H9 (cell line): ENCODE measurements at regions not wholly inside any gene's neighbourhood (a gene's known extent, or its start where the extent isn't known, plus 50 kb on each side); places are given as distances from the start of the nearest gene placed in this dataset.

Experiments
- DNase-seq: peaks from one replicate; pipeline ENCODE4 v3.0.0-alpha.2; 2017
- H2AFZ ChIP-seq: one replicate; pipeline ENCODE4 v1.6.1; 2013; ENCODE audit warnings: mild to moderate bottlenecking, low read length, control low read depth, moderate library complexity
- H2AK5ac ChIP-seq: 2 replicates; pipeline ENCODE4 v1.6.1; 2013; ENCODE audit warnings: low read length, control low read depth, mixed read lengths; ENCODE audit not compliant: insufficient read length
- H2BK120ac ChIP-seq: one replicate; pipeline ENCODE4 v1.6.1; 2013; ENCODE audit warnings: low read depth, mild to moderate bottlenecking, low read length, control low read depth, inconsistent platforms; ENCODE audit not compliant: poor library complexity, severe bottlenecking
- H2BK12ac ChIP-seq: 2 replicates; pipeline ENCODE4 v1.6.1; 2013; ENCODE audit warnings: low read length, control low read depth, mixed read lengths, low read depth; ENCODE audit not compliant: insufficient read length
- H2BK15ac ChIP-seq: 2 replicates; pipeline ENCODE4 v1.6.1; 2013; ENCODE audit warnings: low read depth, low read length, control low read depth
- H2BK20ac ChIP-seq: one replicate; pipeline ENCODE4 v1.6.1; 2013; ENCODE audit warnings: low read depth, mild to moderate bottlenecking, low read length, control low read depth, inconsistent platforms; ENCODE audit not compliant: poor library complexity, severe bottlenecking
- H2BK5ac ChIP-seq: 2 replicates; pipeline ENCODE4 v1.6.1; 2013; ENCODE audit warnings: low read length, control low read depth, mixed read lengths; ENCODE audit not compliant: insufficient read length
- H3K14ac ChIP-seq: 2 replicates; pipeline ENCODE4 v1.6.1; 2013; ENCODE audit warnings: low read length, control low read depth; ENCODE audit not compliant: insufficient read depth
- H3K18ac ChIP-seq: 2 replicates; pipeline ENCODE4 v1.6.1; 2013; ENCODE audit warnings: low read depth, mild to moderate bottlenecking, mixed read lengths, low read length, control low read depth; ENCODE audit not compliant: insufficient read length
- H3K23ac ChIP-seq: 2 replicates; pipeline ENCODE4 v1.6.1; 2013; ENCODE audit warnings: low read length, control low read depth, mixed read lengths, low read depth; ENCODE audit not compliant: insufficient read length
- H3K23me2 ChIP-seq: 2 replicates; pipeline ENCODE4 v1.6.1; 2013; ENCODE audit warnings: low read depth, mild to moderate bottlenecking, mixed read lengths, low read length, control low read depth; ENCODE audit not compliant: insufficient read length, poor library complexity, severe bottlenecking
- H3K27ac ChIP-seq: 2 replicates; pipeline ENCODE4 v1.5.1; 2013; ENCODE audit warnings: low read length, control low read depth, mixed read lengths, low read depth; ENCODE audit not compliant: insufficient read length
- H3K27me3 ChIP-seq: 2 replicates; pipeline ENCODE4 v1.6.1; 2013; ENCODE audit warnings: low read length, control low read depth, inconsistent platforms; ENCODE audit not compliant: insufficient read depth
- H3K4ac ChIP-seq: 2 replicates; pipeline ENCODE4 v1.6.1; 2013; ENCODE audit warnings: low read depth, mild to moderate bottlenecking, control low read depth, inconsistent platforms, low read length, moderate library complexity
- H3K4me1 ChIP-seq: 2 replicates; pipeline ENCODE4 v1.6.1; 2013; ENCODE audit warnings: low read length, control low read depth, inconsistent platforms; ENCODE audit not compliant: insufficient read depth
- H3K4me2 ChIP-seq: 2 replicates; pipeline ENCODE4 v1.6.1; 2013; ENCODE audit warnings: low read length, control low read depth, mixed read lengths; ENCODE audit not compliant: insufficient read length, insufficient read depth
- H3K56ac ChIP-seq: 2 replicates; pipeline ENCODE4 v1.6.1; 2013; ENCODE audit warnings: low read depth, mild to moderate bottlenecking, mixed read lengths, low read length, control low read depth; ENCODE audit not compliant: insufficient read length
- H3K79me1 ChIP-seq: 2 replicates; pipeline ENCODE4 v1.6.1; 2013; ENCODE audit warnings: low read depth, mild to moderate bottlenecking, moderate library complexity, low read length, control low read depth, inconsistent platforms; ENCODE audit not compliant: insufficient read depth, poor library complexity, severe bottlenecking
- H3K79me2 ChIP-seq: 2 replicates; pipeline ENCODE4 v1.6.1; 2013; ENCODE audit warnings: low read length, control low read depth, inconsistent platforms; ENCODE audit not compliant: insufficient read depth
- H3K9ac ChIP-seq: 2 replicates; pipeline ENCODE4 v1.6.1; 2013; ENCODE audit warnings: low read length, control low read depth, mixed read lengths; ENCODE audit not compliant: insufficient read length; ENCODE audit errors: extremely low read depth
- H3K9me3 ChIP-seq: one replicate; pipeline ENCODE4 v1.6.1; 2013; ENCODE audit warnings: low read depth, low read length, inconsistent platforms; ENCODE audit not compliant: control insufficient read depth
- H3T11ph ChIP-seq: one replicate; pipeline ENCODE4 v1.6.1; 2013; ENCODE audit warnings: mild to moderate bottlenecking, low read length, control low read depth, inconsistent platforms
- H4K20me1 ChIP-seq: one replicate; pipeline ENCODE4 v1.6.1; 2013; ENCODE audit not compliant: control insufficient read depth, insufficient read length, insufficient read depth
- H4K5ac ChIP-seq: 2 replicates; pipeline ENCODE4 v1.6.1; 2013; ENCODE audit warnings: low read depth, mild to moderate bottlenecking, mixed read lengths, low read length, control low read depth; ENCODE audit not compliant: insufficient read length
- H4K8ac ChIP-seq: replicated peaks from 2 replicates; pipeline ENCODE4 v1.6.1; 2013; ENCODE audit warnings: low read length, control low read depth, mixed read lengths, low read depth; ENCODE audit not compliant: insufficient read length
- H4K91ac ChIP-seq: 2 replicates; pipeline ENCODE4 v1.6.1; 2013; ENCODE audit warnings: low read depth, mild to moderate bottlenecking, moderate library complexity, mixed read lengths, low read length, control low read depth; ENCODE audit not compliant: insufficient read length
- H3K27ac Mint-ChIP-seq, 3 experiments: 2 replicates in 2 of 3; 3 replicates in 1 of 3; pipeline ENCODE4 v1.8.0; 2020 to 2021; ENCODE audit warnings: mixed read lengths in 3 of 3, mild to moderate bottlenecking in 1 of 3, moderate library complexity in 1 of 3
- H3K27me3 Mint-ChIP-seq: 2 replicates; pipeline ENCODE4 v1.8.0; 2021; ENCODE audit warnings: low read depth, mild to moderate bottlenecking, moderate library complexity, mixed read lengths
- H3K36me3 Mint-ChIP-seq, 3 experiments: 2 replicates in 2 of 3; 3 replicates in 1 of 3; pipeline ENCODE4 v1.8.0; 2020 to 2021; ENCODE audit warnings: low read depth in 3 of 3, mixed read lengths in 3 of 3; ENCODE audit not compliant: insufficient read depth in 1 of 3
- H3K4me1 Mint-ChIP-seq, 2 experiments: 2 replicates each; pipeline ENCODE4 v1.8.0; 2020; ENCODE audit warnings: mixed read lengths in 2 of 2
- H3K4me3 Mint-ChIP-seq, 2 experiments: 2 replicates in 1 of 2; 3 replicates in 1 of 2; pipeline ENCODE4 v1.8.0; 2020 to 2021; ENCODE audit warnings: mild to moderate bottlenecking in 2 of 2, mixed read lengths in 2 of 2, moderate library complexity in 1 of 2
- H3K9me3 Mint-ChIP-seq, 2 experiments: 2 replicates in 1 of 2; 3 replicates in 1 of 2; pipeline ENCODE4 v1.8.0; 2020; ENCODE audit warnings: mild to moderate bottlenecking in 2 of 2, mixed read lengths in 2 of 2, moderate library complexity in 1 of 2
- CTCF ChIP-seq: fragments of 200-600 bp; sonication (generic); conservative IDR thresholded peaks from 3 replicates; pipeline ENCODE4 v1.8.0; 2021; ENCODE audit warnings: antibody characterized with exemption, mild to moderate bottlenecking
- WGBS: extraction: QIAGEN DNeasy Blood & Tissue Kit; methylation state at CpG from one replicate; pipeline ENCODE4 v1.1.7; 2013; ENCODE audit warnings: missing lambda C conversion rate, low lambda C conversion rate, mixed read lengths; ENCODE audit not compliant: insufficient read length; ENCODE audit errors: extremely low coverage; 5-methylcytosine and 5-hydroxymethylcytosine counted together

DNA sequence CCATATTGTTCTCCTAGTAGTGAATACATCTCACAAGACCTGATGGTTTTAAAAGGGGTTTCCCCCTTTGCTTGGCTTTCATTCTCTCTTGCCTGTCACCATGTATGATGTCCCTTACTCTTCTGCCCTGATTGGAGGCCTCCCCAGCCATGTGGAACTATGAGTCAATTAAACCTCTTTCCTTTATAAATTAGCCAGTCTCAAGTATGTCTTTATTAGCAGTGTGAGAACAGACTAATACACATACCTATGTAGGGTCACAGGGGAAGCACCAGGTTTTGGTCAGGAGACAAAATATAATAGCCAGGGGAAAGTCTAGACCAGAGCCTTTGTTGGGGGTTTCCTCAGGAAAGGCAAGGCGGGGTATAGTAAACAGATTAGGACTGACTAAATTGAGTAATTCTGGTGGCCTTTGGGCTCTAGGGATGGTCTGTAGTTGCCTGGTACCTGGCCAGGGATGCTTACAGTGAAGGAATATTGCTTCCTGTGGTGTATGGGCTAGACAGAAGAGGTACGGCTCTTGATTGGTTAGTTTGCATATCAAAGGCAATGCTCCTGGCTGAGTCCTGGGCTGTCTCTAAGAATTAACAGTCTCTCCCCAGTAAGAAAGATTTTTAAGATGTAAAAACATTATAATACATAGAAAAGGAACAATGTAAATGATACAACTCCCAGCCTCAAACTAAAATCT is 254.5 kb downstream of the ELAVL2 start:
- Histone ChIP-seq H3K23ac (no peak overlapping the region), H3K56ac (no peak overlapping the region), H2BK15ac (no peak overlapping the region), H3K79me2 (no peaks in the 10 kb centered on the region), H3K4me1 (peaks cover 5% of the 10 kb centered on the region; the same call in 1 of the 2 replicates), H3K79me1 (no peaks in the 10 kb centered on the region), H4K91ac (no peak overlapping the region), H2AK5ac (no peak overlapping the region), H3K4me2 (no peak overlapping the region), H3K27ac (no peak overlapping the region), H3T11ph (no peak overlapping the region), H3K27me3 (no peaks in the 10 kb centered on the region; the same call in 1 of the 2 replicates), H3K18ac (no peak overlapping the region), H3K9ac (no peak overlapping the region), H2BK120ac (no peak overlapping the region), H4K8ac (no peak overlapping the region), H4K5ac (no peak overlapping the region), H3K9me3 (no peaks in the 10 kb centered on the region), H2BK5ac (no peak overlapping the region), H4K20me1 (no peaks in the 10 kb centered on the region), H3K4ac (no peak overlapping the region), H3K23me2 (no peaks in the 10 kb centered on the region), H2AFZ (no peak overlapping the region), H3K14ac (no peak overlapping the region), H2BK20ac (no peak overlapping the region), H2BK12ac (no peak overlapping the region)
- H3K36me3 Mint-ChIP-seq = no peaks in the 10 kb centered on the region; a peak in 1 of 7 replicates
- peaks cover 13 to 14% of the 10 kb centered on the region in 2 experiments for H3K4me1 Mint-ChIP-seq
- no peaks in the 10 kb centered on the region for H3K27me3 Mint-ChIP-seq
- no peak overlapping the region for H3K4me3 Mint-ChIP-seq
- no peak for TF ChIP-seq CTCF
- no peak for DNase-seq
- WGBS = no CpG with 5 or more reads among the region's 2 CpGs
- H3K9me3 Mint-ChIP-seq = no peaks in the 10 kb centered on the region
- no peak overlapping the region for H3K27ac Mint-ChIP-seq
